Fibroblast of upper back skin (primary cell): ENCODE measurements at regions not wholly inside any gene's neighbourhood (a gene's known extent, or its start where the extent isn't known, plus 50 kb on each side); places are given as distances from the start of the nearest gene placed in this dataset.

ENCODE experiments used
- DNase-seq: peaks from one replicate; pipeline ENCODE4 v3.0.0-alpha.2; 2013

GRCh38 chr16:51638339-51639135 is 487.5 kb upstream of the SALL1 start:
- peak; percentile 26 for DNase-seq

- peak; percentile 11 for DNase-seq
Observed at GRCh38 chr16:51637770-51638094, 486.7 kb upstream of the SALL1 start.

GRCh38 chr16:51636920-51637769 is 486.1 kb upstream of the SALL1 start:
- no peak for DNase-seq

- DNase-seq: no peak
Observed at GRCh38 chr16:51635181-51635580, 484.1 kb upstream of the SALL1 start.

GRCh38 chr16:51630076-51630475 is 479.0 kb upstream of the SALL1 start:
- no peak for DNase-seq

GRCh38 chr16:51629576-51629975 is 478.5 kb upstream of the SALL1 start:
- no peak for DNase-seq

- peak; percentile 40 for DNase-seq
Observed at GRCh38 chr16:51624080-51624775, 473.2 kb upstream of the SALL1 start.

- no peak for DNase-seq
Observed at GRCh38 chr16:51621610-51622009, 470.5 kb upstream of the SALL1 start.

GRCh38 chr16:51615141-51615540 is 464.1 kb upstream of the SALL1 start:
- no peak for DNase-seq

- no peak for DNase-seq
Observed at GRCh38 chr16:51607201-51607651, 456.2 kb upstream of the SALL1 start.

- no peak for DNase-seq
Observed at GRCh38 chr16:51596247-51596646, 445.2 kb upstream of the SALL1 start.

- DNase-seq: peak; percentile 1
Observed at GRCh38 chr16:51592535-51593300, 441.6 kb upstream of the SALL1 start.

- no peak for DNase-seq
Observed at GRCh38 chr16:51592001-51592501, 441.0 kb upstream of the SALL1 start.

- DNase-seq: no peak
Observed at GRCh38 chr16:51591480-51591879, 440.4 kb upstream of the SALL1 start.

GRCh38 chr16:51579652-51580360 is 428.7 kb upstream of the SALL1 start:
- no peak for DNase-seq

- DNase-seq: no peak
Observed at GRCh38 chr16:51577621-51578303, 426.7 kb upstream of the SALL1 start.

GRCh38 chr16:51576498-51577195 is 425.6 kb upstream of the SALL1 start:
- no peak for DNase-seq

- no peak for DNase-seq
Observed at GRCh38 chr16:51573191-51573590, 422.1 kb upstream of the SALL1 start.

- peak; percentile 11 for DNase-seq
Observed at GRCh38 chr16:51569203-51569931, 418.3 kb upstream of the SALL1 start.

- DNase-seq: no peak
Observed at GRCh38 chr16:51567911-51568310, 416.8 kb upstream of the SALL1 start.
